ENCODE measurements at regions not wholly inside any gene's neighbourhood (a gene's known extent, or its start where the extent isn't known, plus 50 kb on each side); places are given as distances from the start of the nearest gene placed in this dataset.

- DNase-seq (ENCODE audit: insufficient read length), result no peak
- no peak for FAIRE-seq
- TF ChIP-seq TAF1 (IDR thresholded peaks at IDR 0.05; ENCODE audit: borderline replicate concordance, low read depth, low read length) (no peak), POLR2AphosphoS5 (IDR thresholded peaks at IDR 0.05; ENCODE audit: low read depth, low read length) (no peak), POLR2A (IDR thresholded peaks at IDR 0.05; ENCODE audit: low read depth, low read length) (no peak)
These were observed 1327.9 kb downstream of the BRINP3 start for GRCh38 chr1:189149547-189150375.

- no peak for TF ChIP-seq TAF1 (IDR thresholded peaks at IDR 0.05; ENCODE audit: borderline replicate concordance, low read depth, low read length)
- DNase-seq (ENCODE audit: insufficient read length) (no peak), FAIRE-seq (no peak)
These were observed 1327.0 kb downstream of the BRINP3 start for GRCh38 chr1:189150624-189151023.

- no peak for TF ChIP-seq TAF1 (IDR thresholded peaks at IDR 0.05; ENCODE audit: borderline replicate concordance, low read depth, low read length)
- no peak for FAIRE-seq
- DNase-seq (ENCODE audit: insufficient read length), result no peak
These were observed 1326.3 kb downstream of the BRINP3 start for GRCh38 chr1:189151361-189151760.

GRCh38 chr1:189152685-189153084 lies 1325.0 kb downstream of the BRINP3 start:
- no peak for TF ChIP-seq POLR2A (IDR thresholded peaks at IDR 0.05; ENCODE audit: low read depth, low read length)
- TF ChIP-seq POLR2AphosphoS5 (IDR thresholded peaks at IDR 0.05; ENCODE audit: low read depth, low read length), result no peak
- TF ChIP-seq TAF1 (IDR thresholded peaks at IDR 0.05; ENCODE audit: borderline replicate concordance, low read depth, low read length), result no peak
- FAIRE-seq (no peak), DNase-seq (ENCODE audit: insufficient read length) (no peak)

GRCh38 chr1:189158155-189158554 lies 1319.5 kb downstream of the BRINP3 start:
- FAIRE-seq (no peak), DNase-seq (ENCODE audit: insufficient read length) (no peak)
- TF ChIP-seq TAF1 (IDR thresholded peaks at IDR 0.05; ENCODE audit: borderline replicate concordance, low read depth, low read length), result no peak
- TF ChIP-seq POLR2AphosphoS5 (IDR thresholded peaks at IDR 0.05; ENCODE audit: low read depth, low read length), result no peak

GRCh38 chr1:189175889-189176288 lies 1301.8 kb downstream of the BRINP3 start:
- TF ChIP-seq POLR2A (IDR thresholded peaks at IDR 0.05; ENCODE audit: low read depth, low read length), result no peak
- TF ChIP-seq TAF1 (IDR thresholded peaks at IDR 0.05; ENCODE audit: borderline replicate concordance, low read depth, low read length), result no peak
- TF ChIP-seq POLR2AphosphoS5 (IDR thresholded peaks at IDR 0.05; ENCODE audit: low read depth, low read length), result no peak
- no peak for FAIRE-seq
- no peak for DNase-seq (ENCODE audit: insufficient read length)

- TF ChIP-seq POLR2A (IDR thresholded peaks at IDR 0.05; ENCODE audit: low read depth, low read length), result no peak
- TF ChIP-seq TAF1 (IDR thresholded peaks at IDR 0.05; ENCODE audit: borderline replicate concordance, low read depth, low read length), result no peak
- TF ChIP-seq POLR2AphosphoS5 (IDR thresholded peaks at IDR 0.05; ENCODE audit: low read depth, low read length), result no peak
- no peak for DNase-seq (ENCODE audit: insufficient read length)
- FAIRE-seq, result no peak
These were observed 1297.6 kb downstream of the BRINP3 start for GRCh38 chr1:189180057-189180456.

GRCh38 chr1:189185097-189185496 lies 1292.6 kb downstream of the BRINP3 start:
- DNase-seq (ENCODE audit: insufficient read length) (no peak), FAIRE-seq (no peak)
- TF ChIP-seq TAF1 (IDR thresholded peaks at IDR 0.05; ENCODE audit: borderline replicate concordance, low read depth, low read length), result no peak
- no peak for TF ChIP-seq POLR2AphosphoS5 (IDR thresholded peaks at IDR 0.05; ENCODE audit: low read depth, low read length)
- TF ChIP-seq POLR2A (IDR thresholded peaks at IDR 0.05; ENCODE audit: low read depth, low read length), result no peak

GRCh38 chr1:189192741-189193520 lies 1284.7 kb downstream of the BRINP3 start:
- DNase-seq (ENCODE audit: insufficient read length), result no peak
- TF ChIP-seq POLR2AphosphoS5 (IDR thresholded peaks at IDR 0.05; ENCODE audit: low read depth, low read length) (no peak), POLR2A (IDR thresholded peaks at IDR 0.05; ENCODE audit: low read depth, low read length) (no peak), TAF1 (IDR thresholded peaks at IDR 0.05; ENCODE audit: borderline replicate concordance, low read depth, low read length) (no peak)
- no peak for FAIRE-seq

- FAIRE-seq, result no peak
- TF ChIP-seq TAF1 (IDR thresholded peaks at IDR 0.05; ENCODE audit: borderline replicate concordance, low read depth, low read length) (no peak), POLR2AphosphoS5 (IDR thresholded peaks at IDR 0.05; ENCODE audit: low read depth, low read length) (no peak), POLR2A (IDR thresholded peaks at IDR 0.05; ENCODE audit: low read depth, low read length) (no peak)
- DNase-seq (ENCODE audit: insufficient read length), result no peak
These were observed 1271.8 kb downstream of the BRINP3 start for GRCh38 chr1:189205863-189206262.

- DNase-seq (ENCODE audit: insufficient read length), result no peak
- no peak for FAIRE-seq
- no peak for TF ChIP-seq POLR2AphosphoS5 (IDR thresholded peaks at IDR 0.05; ENCODE audit: low read depth, low read length)
- no peak for TF ChIP-seq POLR2A (IDR thresholded peaks at IDR 0.05; ENCODE audit: low read depth, low read length)
- TF ChIP-seq TAF1 (IDR thresholded peaks at IDR 0.05; ENCODE audit: borderline replicate concordance, low read depth, low read length), result no peak
These were observed 1271.0 kb downstream of the BRINP3 start for GRCh38 chr1:189206617-189207016.

GRCh38 chr1:189211742-189212141 lies 1265.9 kb downstream of the BRINP3 start:
- no peak for FAIRE-seq
- no peak for TF ChIP-seq POLR2AphosphoS5 (IDR thresholded peaks at IDR 0.05; ENCODE audit: low read depth, low read length)
- TF ChIP-seq POLR2A (IDR thresholded peaks at IDR 0.05; ENCODE audit: low read depth, low read length), result no peak
- no peak for TF ChIP-seq TAF1 (IDR thresholded peaks at IDR 0.05; ENCODE audit: borderline replicate concordance, low read depth, low read length)
- DNase-seq (ENCODE audit: insufficient read length), result no peak

Data from GM12892 (cell line).